HEK293T (cell line): ENCODE measurements at regions not wholly inside any gene's neighbourhood (a gene's known extent, or its start where the extent isn't known, plus 50 kb on each side); places are given as distances from the start of the nearest gene placed in this dataset.

Experiments used
- ARNT ChIP-seq: fragments of 450-650 bp; IDR thresholded peaks from 2 replicates; pipeline ENCODE4 v1.6.1; 2017; ENCODE audit warnings: mild to moderate bottlenecking
- FOXK2 ChIP-seq: fragments of 450-650 bp; IDR thresholded peaks from 2 replicates; pipeline ENCODE4 v1.6.1; 2016; ENCODE audit warnings: mild to moderate bottlenecking
- FOXM1 ChIP-seq: fragments of 450-650 bp; IDR thresholded peaks from 2 replicates; pipeline ENCODE4 v1.6.1; 2017; ENCODE audit warnings: mild to moderate bottlenecking, borderline replicate concordance
- HDGF ChIP-seq: fragments of 450-650 bp; IDR thresholded peaks from 2 replicates; pipeline ENCODE4 v1.6.1; 2017; ENCODE audit warnings: antibody characterized with exemption, borderline replicate concordance
- L3MBTL2 ChIP-seq: fragments of 450-650 bp; conservative IDR thresholded peaks from 2 replicates; pipeline ENCODE4 v1.6.1; 2016; ENCODE audit warnings: mild to moderate bottlenecking
- NFRKB ChIP-seq: fragments of 450-650 bp; IDR thresholded peaks from 2 replicates; pipeline ENCODE4 v1.6.1; 2016; ENCODE audit warnings: mild to moderate bottlenecking, moderate library complexity
- SUZ12 ChIP-seq: fragments of 450-650 bp; IDR thresholded peaks from 2 replicates; pipeline ENCODE4 v1.6.1; 2016; ENCODE audit warnings: mild to moderate bottlenecking
- ZNF384 ChIP-seq: fragments of 450-650 bp; IDR thresholded peaks from 2 replicates; pipeline ENCODE4 v1.6.1; 2016

DNA sequence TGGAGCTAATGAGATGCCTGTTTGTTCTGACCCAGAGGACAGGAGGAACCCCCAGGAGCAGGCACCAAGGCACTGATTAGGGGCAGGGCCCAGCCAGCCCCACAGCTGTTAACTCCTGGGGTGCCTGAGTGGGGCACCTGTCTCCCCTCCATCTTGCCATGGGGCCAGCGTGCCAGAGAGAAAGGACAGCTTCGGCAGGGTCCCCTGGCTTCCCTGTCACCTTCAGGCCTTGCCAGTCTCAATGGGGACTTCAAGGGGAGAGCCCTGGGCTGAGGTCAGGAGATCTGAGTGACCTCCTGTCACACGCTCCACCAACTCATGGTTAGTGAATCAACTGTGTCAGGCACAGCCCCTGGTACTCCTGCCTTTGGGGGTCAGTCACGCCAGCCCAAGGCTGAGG lies 152.7 kb upstream of the MVB12B start:
- TF ChIP-seq FOXK2 (no peak), L3MBTL2 (no peak), FOXM1 (no peak), HDGF (no peak), SUZ12 (no peak), ARNT (no peak), NFRKB (no peak), ZNF384 (no peak)
